Panc1 (cell line): ENCODE measurements at regions not wholly inside any gene's neighbourhood (a gene's known extent, or its start where the extent isn't known, plus 50 kb on each side); places are given as distances from the start of the nearest gene placed in this dataset.

Source experiments
- TCF7L2 ChIP-seq: IDR thresholded peaks from 2 replicates; pipeline ENCODE4 v1.6.1; 2011; ENCODE audit warnings: mild to moderate bottlenecking, low read depth, low read length, inconsistent platforms
- TF ChIP-seq, protein P1 (sequence below): fragments of 450-650 bp; IDR thresholded peaks from 2 replicates; pipeline ENCODE4 v1.5.1; 2017; ENCODE audit warnings: mild to moderate bottlenecking
- TF ChIP-seq, protein P2 (sequence below), 2 experiments: IDR thresholded peaks; 2 replicates each; pipeline ENCODE4 v1.6.1; 2011 to 2012; ENCODE audit warnings: low read depth in 2 of 2, control low read depth in 1 of 2, low read length in 1 of 2, mild to moderate bottlenecking in 1 of 2, moderate library complexity in 1 of 2; ENCODE audit not compliant: insufficient read depth in 1 of 2

DNA sequence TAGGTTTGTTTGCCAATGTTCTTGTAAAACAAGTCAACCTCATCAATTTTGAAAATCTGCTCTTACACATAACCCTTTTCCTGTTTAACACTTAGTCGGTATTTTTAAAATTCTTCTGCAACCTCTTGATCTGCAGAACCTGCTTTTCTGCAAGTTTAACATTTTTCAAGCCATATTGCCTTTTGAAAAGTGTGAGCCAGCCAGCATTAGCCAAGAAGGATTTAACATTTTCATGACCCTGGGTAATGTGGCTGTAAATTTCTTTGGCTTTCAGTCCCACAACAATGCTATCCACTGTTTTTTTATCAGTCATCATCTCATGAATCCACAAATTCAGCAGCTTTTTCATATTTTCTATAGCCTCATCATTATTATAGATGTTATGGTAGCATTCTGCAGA lies 956.5 kb downstream of the FAT4 start:
- TF ChIP-seq, protein P1, sequence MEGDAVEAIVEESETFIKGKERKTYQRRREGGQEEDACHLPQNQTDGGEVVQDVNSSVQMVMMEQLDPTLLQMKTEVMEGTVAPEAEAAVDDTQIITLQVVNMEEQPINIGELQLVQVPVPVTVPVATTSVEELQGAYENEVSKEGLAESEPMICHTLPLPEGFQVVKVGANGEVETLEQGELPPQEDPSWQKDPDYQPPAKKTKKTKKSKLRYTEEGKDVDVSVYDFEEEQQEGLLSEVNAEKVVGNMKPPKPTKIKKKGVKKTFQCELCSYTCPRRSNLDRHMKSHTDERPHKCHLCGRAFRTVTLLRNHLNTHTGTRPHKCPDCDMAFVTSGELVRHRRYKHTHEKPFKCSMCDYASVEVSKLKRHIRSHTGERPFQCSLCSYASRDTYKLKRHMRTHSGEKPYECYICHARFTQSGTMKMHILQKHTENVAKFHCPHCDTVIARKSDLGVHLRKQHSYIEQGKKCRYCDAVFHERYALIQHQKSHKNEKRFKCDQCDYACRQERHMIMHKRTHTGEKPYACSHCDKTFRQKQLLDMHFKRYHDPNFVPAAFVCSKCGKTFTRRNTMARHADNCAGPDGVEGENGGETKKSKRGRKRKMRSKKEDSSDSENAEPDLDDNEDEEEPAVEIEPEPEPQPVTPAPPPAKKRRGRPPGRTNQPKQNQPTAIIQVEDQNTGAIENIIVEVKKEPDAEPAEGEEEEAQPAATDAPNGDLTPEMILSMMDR, result no peak
- TF ChIP-seq, protein P2, sequence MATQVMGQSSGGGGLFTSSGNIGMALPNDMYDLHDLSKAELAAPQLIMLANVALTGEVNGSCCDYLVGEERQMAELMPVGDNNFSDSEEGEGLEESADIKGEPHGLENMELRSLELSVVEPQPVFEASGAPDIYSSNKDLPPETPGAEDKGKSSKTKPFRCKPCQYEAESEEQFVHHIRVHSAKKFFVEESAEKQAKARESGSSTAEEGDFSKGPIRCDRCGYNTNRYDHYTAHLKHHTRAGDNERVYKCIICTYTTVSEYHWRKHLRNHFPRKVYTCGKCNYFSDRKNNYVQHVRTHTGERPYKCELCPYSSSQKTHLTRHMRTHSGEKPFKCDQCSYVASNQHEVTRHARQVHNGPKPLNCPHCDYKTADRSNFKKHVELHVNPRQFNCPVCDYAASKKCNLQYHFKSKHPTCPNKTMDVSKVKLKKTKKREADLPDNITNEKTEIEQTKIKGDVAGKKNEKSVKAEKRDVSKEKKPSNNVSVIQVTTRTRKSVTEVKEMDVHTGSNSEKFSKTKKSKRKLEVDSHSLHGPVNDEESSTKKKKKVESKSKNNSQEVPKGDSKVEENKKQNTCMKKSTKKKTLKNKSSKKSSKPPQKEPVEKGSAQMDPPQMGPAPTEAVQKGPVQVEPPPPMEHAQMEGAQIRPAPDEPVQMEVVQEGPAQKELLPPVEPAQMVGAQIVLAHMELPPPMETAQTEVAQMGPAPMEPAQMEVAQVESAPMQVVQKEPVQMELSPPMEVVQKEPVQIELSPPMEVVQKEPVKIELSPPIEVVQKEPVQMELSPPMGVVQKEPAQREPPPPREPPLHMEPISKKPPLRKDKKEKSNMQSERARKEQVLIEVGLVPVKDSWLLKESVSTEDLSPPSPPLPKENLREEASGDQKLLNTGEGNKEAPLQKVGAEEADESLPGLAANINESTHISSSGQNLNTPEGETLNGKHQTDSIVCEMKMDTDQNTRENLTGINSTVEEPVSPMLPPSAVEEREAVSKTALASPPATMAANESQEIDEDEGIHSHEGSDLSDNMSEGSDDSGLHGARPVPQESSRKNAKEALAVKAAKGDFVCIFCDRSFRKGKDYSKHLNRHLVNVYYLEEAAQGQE (IDR thresholded peaks at IDR 0.05; ENCODE audit: insufficient read depth in 1 of 2, low read depth in 2 of 2, low read length in 1 of 2), result no peak
- TF ChIP-seq TCF7L2, result no peak
